ENCODE measurements at regions not wholly inside any gene's neighbourhood (a gene's known extent, or its start where the extent isn't known, plus 50 kb on each side); places are given as distances from the start of the nearest gene placed in this dataset.

DNA sequence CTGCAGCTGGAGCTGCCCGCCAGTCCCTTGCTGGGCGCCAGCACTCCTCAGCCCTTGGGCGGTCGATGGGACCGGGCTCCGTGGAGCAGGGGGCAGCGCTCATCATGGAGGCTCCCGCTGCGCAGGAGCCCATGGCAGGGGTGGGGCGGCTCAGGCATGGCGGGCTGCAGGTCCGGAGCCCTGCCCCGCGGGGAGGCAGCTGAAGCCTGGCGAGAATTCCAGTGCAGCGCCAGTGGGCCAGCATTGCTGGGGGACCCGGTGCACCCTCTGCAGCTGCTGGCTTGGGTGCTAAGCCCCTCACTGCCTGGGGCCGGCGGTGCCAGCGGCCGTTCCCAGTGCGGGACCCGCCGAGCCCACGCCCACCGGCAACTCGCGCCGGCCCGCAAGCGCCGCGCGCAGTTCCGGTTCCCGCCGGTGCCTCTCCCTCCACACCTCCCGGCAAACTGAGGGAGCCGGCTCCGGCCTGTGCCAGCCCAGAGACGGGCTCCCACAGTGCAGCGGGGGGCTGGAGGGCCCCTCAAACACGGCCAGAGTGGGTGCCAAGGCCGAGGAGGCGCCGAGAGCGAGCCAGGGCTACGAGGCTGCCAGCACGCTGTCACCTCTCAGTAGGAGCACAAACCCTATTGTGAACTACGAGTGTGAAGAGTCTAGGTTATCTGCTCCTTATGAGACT is 687.1 kb downstream of the PCDH17 start:
- TF ChIP-seq EP300 (IDR thresholded peaks at IDR 0.05) (no peak), POLR2A (IDR thresholded peaks at IDR 0.05) (no peak), POLR2AphosphoS5 (IDR thresholded peaks at IDR 0.05) (no peak)
- TF ChIP-seq, protein P1, sequence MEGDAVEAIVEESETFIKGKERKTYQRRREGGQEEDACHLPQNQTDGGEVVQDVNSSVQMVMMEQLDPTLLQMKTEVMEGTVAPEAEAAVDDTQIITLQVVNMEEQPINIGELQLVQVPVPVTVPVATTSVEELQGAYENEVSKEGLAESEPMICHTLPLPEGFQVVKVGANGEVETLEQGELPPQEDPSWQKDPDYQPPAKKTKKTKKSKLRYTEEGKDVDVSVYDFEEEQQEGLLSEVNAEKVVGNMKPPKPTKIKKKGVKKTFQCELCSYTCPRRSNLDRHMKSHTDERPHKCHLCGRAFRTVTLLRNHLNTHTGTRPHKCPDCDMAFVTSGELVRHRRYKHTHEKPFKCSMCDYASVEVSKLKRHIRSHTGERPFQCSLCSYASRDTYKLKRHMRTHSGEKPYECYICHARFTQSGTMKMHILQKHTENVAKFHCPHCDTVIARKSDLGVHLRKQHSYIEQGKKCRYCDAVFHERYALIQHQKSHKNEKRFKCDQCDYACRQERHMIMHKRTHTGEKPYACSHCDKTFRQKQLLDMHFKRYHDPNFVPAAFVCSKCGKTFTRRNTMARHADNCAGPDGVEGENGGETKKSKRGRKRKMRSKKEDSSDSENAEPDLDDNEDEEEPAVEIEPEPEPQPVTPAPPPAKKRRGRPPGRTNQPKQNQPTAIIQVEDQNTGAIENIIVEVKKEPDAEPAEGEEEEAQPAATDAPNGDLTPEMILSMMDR (IDR thresholded peaks at IDR 0.05), result no peak
- intact Hi-C loops (cut with DNase I), result no loop called here
- no peaks in the 10 kb centered on the region for H3K27me3 ChIP-seq
- H3K9me3 ChIP-seq, result no peaks in the 10 kb centered on the region
- no peak for DNase-seq
- no peak overlapping the region for H3K27ac ChIP-seq
- WGBS, 2 donors, result 95 to 96% methylated on average over 50 of the region's 50 CpGs
- H3K4me3 ChIP-seq, result no peak overlapping the region
- no peaks in the 10 kb centered on the region for H3K36me3 ChIP-seq
- no peaks in the 10 kb centered on the region for H3K4me1 ChIP-seq

DNA sequence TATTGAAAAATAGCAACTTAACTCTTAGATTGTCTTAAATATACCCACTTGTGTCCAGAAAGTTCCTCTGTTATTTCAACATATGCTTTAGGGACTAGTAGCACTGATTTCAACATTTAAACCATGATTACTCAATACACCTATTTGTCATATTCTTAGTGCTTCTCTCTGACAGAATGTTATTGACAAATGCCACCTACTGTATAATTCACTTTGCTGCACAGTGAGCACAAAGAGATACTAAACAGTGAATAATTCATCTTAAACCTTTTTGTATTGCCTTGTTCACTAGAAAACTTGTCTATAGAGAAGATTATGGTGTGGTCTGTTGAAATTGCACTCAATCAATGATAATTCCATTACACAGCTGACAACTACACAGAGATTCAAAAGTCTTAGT is 692.6 kb downstream of the PCDH17 start:
- Histone ChIP-seq H3K4me3 (no peak overlapping the region), H3K9me3 (no peaks in the 10 kb centered on the region), H3K27ac (no peak overlapping the region), H3K4me1 (no peaks in the 10 kb centered on the region), H3K36me3 (no peaks in the 10 kb centered on the region), H3K27me3 (no peaks in the 10 kb centered on the region)
- DNase-seq, result no peak
- intact Hi-C loops (cut with DNase I), result no loop called here
- TF ChIP-seq POLR2A (IDR thresholded peaks at IDR 0.05) (no peak), EP300 (IDR thresholded peaks at IDR 0.05) (no peak), POLR2AphosphoS5 (IDR thresholded peaks at IDR 0.05) (no peak)
- TF ChIP-seq, protein P1 (IDR thresholded peaks at IDR 0.05), result no peak

- no peak for DNase-seq
- WGBS, 2 donors, result 59 to 74% methylated on average over 5 of the region's 5 CpGs
- Histone ChIP-seq H3K36me3 (no peaks in the 10 kb centered on the region), H3K4me3 (no peak overlapping the region), H3K27ac (no peak overlapping the region), H3K9me3 (no peaks in the 10 kb centered on the region), H3K4me1 (no peaks in the 10 kb centered on the region), H3K27me3 (no peaks in the 10 kb centered on the region)
- intact Hi-C loops (cut with DNase I), result no loop called here
- TF ChIP-seq, protein P1 (IDR thresholded peaks at IDR 0.05), result no peak
- TF ChIP-seq POLR2AphosphoS5 (IDR thresholded peaks at IDR 0.05) (no peak), EP300 (IDR thresholded peaks at IDR 0.05) (no peak), POLR2A (IDR thresholded peaks at IDR 0.05) (no peak)
These were observed 698.2 kb downstream of the PCDH17 start for GRCh38 chr13:58329746-58330145.

- Histone ChIP-seq H3K9me3 (no peaks in the 10 kb centered on the region), H3K4me3 (no peak overlapping the region), H3K4me1 (no peaks in the 10 kb centered on the region), H3K27me3 (no peaks in the 10 kb centered on the region), H3K36me3 (no peaks in the 10 kb centered on the region), H3K27ac (no peak overlapping the region)
- no peak for DNase-seq
- TF ChIP-seq POLR2A (IDR thresholded peaks at IDR 0.05) (no peak), POLR2AphosphoS5 (IDR thresholded peaks at IDR 0.05) (no peak), EP300 (IDR thresholded peaks at IDR 0.05) (no peak)
- TF ChIP-seq, protein P1 (IDR thresholded peaks at IDR 0.05), result no peak
- intact Hi-C loops (cut with DNase I), result no loop called here
These were observed 709.4 kb downstream of the PCDH17 start for GRCh38 chr13:58340895-58341294.

GRCh38 chr13:58341318-58341717 is 709.8 kb downstream of the PCDH17 start:
- DNase-seq, result no peak
- Histone ChIP-seq H3K27me3 (no peaks in the 10 kb centered on the region), H3K4me3 (no peak overlapping the region), H3K27ac (no peak overlapping the region), H3K36me3 (no peaks in the 10 kb centered on the region), H3K9me3 (no peaks in the 10 kb centered on the region), H3K4me1 (no peaks in the 10 kb centered on the region)
- intact Hi-C loops (cut with DNase I), result no loop called here
- no peak for TF ChIP-seq POLR2AphosphoS5 (IDR thresholded peaks at IDR 0.05)
- TF ChIP-seq EP300 (IDR thresholded peaks at IDR 0.05), result no peak
- no peak for TF ChIP-seq POLR2A (IDR thresholded peaks at IDR 0.05)
- TF ChIP-seq, protein P1 (IDR thresholded peaks at IDR 0.05), result no peak
- 75 to 79% methylated on average over 1 of the region's 1 CpG for WGBS, 2 donors

Measured in sigmoid colon (tissue), 6 donors.